Activated CD4-positive, CD25-positive, alpha-beta regulatory T cell (primary cell): ENCODE measurements at regions not wholly inside any gene's neighbourhood (a gene's known extent, or its start where the extent isn't known, plus 50 kb on each side); places are given as distances from the start of the nearest gene placed in this dataset.

Experiments
- DNase-seq, 4 experiments: peaks; one replicate each; lab custom pipeline; 2025; lab: John Stamatoyannopoulos, UW

DNA sequence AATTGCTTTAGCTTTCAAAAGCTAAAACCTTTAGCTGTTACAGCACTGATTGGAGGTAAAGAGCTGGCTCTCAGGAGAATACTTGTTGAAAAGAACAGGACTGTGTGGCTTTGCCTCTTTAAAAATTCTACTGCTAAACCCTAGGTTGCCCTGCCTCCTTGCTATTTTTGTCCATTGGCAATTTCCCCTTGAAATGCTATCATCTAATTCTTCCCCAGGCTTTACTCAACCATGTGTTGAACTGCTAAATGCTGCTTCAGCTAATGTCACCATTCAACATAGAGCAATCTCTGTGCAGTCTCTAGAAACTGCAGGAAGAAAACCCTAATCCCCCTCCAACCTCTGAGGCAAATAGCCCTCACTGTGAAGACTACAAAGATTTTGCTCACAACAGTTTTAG, 203.7 kb upstream of the ARX start:
- DNase-seq, result no peak

DNA sequence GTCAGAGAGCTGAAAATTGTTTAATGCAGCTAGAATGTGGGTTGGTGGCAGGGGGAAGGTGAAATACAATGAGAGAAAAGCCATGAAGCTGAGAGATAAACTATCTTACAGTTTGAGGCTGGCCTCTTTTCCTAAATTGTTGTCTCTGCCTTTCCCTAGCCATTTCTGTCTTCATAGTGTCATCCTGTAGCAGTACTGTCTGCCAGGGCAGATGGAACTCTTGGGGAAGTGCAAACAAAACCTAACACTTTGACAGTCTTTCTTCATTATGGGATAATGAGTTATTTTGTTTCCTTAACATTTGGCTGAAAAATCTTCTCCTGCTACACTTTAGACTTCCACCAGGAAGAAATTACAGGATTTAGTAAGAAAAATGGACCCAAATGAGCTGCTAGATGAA, 197.8 kb upstream of the ARX start:
- DNase-seq, result no peak

DNA sequence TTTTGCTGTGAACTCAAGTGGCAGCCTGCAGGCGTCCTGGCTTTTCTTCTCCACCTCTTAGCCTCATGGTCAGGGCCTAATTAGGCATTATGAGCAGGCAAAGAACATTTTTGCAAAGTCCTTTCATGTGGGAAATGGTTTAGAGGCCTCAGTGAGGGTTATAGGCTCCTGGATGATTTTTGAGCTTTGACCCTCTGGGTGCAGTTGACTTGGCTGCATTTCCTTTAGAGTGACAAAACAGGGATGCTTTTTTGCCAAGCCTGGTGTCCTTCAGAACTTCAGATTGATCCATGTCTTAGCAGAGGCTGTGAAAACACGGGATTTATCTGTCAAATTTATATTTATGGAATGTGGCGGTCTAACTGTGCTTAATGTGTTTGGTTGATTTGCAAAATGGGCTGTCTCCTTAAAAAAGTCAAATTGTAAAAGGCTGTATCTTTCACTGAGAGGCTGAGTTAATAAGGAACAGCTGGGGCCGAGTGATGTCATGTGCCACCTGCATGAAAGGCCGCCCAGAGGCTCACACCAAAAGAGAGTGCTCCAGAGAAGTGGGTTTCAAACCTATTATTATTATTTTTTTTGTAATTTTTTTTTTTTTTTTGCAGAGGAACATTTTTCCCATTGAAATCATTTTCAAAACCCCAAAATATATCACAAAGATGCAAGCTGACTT, 192.2 kb upstream of the ARX start:
- DNase-seq, result no peak

DNA sequence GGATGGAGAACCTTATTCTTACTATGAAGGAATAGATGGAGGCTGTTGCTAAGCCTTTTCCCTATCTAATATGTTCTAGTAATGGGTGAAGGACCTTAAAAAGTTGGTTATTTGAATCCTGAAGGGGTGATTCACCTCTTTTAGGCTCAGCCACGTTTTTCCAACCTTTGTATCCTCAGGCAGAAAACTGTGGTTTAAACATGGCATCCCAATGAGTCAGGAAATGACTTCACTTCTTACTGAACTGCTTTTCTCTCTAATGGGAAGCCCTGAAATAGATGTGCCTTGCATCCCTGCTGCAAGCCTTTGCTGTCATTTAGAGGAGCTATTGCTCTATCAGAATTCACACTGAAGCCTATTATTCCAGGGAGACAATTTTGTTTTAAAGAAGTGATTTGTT, 191.0 kb upstream of the ARX start:
- no peak for DNase-seq

DNA sequence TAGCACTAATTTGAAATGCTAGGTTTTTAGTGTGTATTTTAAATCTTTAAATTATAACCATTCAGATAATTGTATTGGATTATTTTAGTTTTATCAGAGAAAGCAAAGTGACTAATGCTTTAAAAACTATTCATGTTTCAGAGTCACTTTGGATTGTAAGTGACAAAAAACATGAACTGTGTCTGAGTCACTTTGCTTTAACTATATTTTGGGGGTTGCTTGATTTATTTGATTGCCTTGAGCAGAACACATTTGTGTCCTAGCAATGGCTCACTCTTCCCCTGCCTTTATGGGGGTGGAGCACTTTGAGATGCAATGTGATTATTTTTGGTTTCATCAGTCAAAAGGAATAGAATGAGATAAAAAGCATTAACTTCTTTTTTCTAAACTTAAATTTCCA, 188.4 kb upstream of the ARX start:
- DNase-seq, result no peak

DNA sequence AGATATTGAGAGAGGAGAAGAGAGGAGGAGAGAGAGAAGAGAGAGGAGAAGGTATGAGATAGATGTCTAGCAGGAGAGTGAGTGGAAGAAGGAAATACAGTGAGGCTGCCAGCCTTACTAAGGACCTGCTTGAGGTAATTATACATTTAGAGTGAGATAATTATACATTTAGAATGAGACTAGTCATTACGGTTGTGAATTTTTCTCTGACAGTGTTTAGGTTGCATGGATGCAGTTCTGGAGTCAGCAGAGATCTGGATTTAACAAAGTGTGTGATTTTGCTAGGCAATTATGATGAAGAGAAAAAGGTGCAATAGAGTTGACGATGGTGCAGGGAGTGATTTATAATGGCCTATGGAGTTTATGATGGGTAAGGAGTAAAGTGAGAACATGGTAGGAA, 187.1 kb upstream of the ARX start:
- no peak for DNase-seq

DNA sequence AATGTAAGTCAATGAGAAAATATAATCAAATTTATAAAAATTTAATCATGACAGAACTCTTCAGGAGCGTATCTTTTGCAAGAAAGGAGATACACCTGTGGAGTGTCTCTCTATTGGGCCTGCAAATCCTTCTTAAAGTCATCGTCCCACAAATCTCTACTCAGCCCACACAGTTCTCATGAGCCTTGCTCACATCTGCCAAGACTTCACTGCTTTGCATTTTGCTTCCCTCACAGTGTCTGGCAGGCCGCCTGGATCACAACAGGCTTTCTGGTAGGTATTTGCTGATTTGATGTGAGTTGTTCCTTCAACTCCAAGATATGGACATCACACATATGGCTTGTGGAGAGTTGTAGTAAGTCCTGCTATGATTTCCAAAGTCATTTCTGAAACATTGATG, 183.1 kb upstream of the ARX start:
- DNase-seq, result no peak

DNA sequence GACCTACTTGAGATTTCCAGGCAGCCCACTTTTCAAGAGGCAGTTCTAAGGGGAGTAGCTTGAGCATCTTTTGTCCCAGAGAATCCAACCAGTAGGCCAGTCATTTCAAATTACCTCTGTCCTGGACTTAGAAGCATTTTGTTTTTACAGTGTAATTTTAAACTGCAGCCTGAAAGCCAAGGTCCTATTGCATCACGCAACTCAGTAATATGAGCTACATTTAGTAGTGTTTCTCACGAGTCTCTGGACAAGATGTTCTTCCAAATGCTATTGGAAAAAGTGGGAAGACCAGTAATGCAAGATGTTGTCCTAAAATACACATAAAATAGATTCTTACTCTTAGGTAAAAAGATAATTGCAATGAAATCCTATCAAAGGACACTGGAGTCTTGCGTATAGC, 182.5 kb upstream of the ARX start:
- DNase-seq, result no peak

DNA sequence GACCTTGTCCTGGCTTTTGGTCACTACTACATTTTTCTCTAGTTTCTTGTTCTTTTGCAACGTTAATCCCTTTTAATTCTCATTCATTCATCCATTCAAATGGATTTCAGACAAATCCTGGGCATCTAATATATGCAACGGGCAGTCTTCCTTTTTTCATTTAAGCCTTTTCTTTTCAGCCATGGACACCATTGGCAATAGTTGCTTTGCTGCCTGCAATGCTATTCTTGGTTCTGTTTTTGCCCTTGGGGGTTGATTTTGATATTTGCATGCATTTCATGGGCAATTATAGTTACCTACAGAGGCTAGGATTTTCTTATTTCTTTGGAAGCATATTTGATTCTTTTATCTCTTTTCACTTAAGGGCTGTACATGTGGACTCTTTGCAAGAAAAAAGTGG, 180.5 kb upstream of the ARX start:
- DNase-seq, result no peak

DNA sequence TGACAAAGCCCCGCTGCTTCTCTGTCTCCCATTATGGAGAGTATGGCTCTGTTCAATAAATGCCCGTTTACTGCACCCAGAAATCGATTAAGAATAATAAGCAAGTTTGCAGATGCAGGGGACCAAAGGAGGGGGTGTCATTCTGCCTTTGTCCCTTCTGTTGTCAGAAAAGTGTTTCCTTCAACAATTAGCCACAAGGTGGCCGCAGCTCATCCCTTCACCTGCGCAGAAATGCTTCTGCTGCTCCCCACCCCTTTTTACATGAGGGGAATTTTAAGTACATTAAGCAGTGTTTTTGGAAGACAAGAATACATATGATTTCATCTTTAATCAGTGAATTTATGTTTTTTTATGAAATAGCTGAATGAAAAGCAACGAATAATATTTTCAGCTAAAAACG, 175.6 kb upstream of the ARX start:
- DNase-seq, result no peak

DNA sequence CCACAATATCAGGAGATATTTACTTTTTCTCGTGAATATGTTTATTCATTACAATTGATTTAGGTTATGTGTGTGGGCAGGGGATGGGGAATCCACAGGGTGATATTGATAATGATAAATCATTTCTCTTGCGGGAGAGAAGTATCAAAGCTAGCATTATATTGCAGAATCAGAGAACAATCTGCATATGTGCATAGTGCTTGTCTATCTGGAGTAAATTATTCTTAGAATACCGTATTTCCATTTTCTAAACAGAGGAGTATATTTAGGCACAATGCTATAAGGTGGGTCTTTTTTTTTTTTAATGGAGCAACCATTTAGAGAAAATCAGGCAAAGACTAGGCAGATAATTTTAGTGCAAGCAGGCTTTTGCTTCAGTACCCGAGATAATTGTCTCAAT, 166.0 kb upstream of the ARX start:
- no peak for DNase-seq

DNA sequence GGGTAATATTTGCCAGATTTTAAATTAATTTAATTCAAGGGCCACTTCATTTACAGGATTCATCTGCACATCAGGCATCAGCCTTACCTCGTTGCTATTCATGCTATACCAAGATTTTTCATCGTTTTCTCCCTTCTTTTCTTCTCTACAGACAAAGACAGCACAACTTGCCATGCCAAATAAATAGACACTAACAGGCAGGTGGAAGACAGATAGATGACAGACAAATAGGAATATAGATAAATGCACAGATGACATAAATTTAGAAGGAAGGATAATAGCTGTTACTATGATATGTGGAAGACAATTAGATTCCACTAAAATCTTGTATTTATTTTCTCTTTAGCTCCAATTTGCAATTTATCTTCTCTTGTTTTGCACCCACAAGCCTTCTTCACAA, 164.5 kb upstream of the ARX start:
- DNase-seq, result no peak

DNA sequence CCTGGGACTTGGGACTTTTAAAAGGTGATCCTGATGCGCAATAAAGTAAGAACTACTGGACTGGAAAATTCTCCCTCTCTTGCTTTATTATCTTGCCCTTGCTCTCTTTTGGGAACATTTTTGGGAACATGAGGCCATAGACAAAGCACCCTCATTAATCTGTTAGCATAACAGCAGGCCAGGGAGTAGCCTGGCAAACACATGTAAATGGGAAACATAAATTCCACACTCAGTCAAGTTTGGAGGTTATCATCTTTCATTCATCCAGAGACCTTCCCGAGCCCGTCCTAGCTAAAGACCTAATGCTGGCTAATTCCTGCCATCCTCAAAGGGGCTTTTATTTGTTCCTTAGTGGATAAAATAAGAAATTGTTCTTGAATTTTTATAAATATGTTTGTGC, 162.8 kb upstream of the ARX start:
- no peak for DNase-seq

DNA sequence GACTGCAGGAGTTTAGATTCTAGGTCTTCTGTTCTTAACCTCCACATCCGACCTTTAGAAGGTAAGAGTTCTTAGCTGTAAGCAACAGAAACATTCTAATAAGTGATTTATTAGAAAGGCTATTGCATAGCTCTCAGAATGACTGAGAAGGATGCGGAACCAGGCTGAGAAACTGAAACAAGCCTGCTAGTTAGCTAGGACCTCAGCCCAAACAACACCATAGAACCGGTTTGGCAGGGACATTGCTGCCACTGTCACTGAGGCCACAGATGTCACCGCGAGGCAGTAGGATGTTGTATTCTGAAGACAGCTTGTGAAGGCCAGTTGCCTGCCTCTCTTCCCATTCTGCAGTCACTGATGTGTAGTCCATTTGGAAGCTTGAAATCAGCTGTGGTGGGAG, 160.0 kb upstream of the ARX start:
- DNase-seq, result no peak

DNA sequence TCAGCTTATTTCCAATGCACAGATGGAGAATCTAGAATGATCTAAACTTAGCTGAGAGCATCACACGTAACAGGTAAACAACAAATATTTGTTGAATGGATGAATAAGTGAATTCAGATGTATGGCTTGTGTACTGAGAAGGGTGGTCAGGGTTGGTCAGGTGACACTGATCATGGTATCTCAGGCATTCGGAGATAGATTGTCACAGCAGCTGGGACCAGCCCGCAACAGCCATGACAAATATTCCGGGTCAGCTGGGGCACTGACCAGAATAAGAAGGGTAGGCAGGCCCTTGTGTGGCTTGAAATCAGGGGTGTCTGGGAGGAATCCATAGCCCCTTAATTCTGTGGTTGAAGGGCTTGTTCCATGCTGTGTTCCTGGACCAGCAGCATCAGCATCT, 159.4 kb upstream of the ARX start:
- no peak for DNase-seq

DNA sequence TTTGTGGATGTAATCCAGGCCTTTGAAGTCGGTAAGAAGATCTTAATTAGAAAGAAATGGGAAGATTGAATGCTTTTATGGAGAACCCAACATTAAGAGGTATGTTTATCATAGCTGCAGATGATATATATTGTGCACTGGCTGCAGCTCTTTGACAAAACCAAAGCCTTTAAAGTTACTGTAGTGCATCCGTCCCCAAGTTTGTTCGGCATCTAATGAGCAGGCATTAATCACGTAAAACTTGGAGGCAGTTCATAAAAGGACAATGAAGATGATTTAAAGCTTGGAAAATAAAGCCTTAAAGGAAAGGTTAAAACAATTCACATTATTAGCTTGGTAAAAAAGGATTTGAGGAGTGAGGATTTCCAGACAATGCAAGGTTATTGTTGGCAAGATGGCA, 150.8 kb upstream of the ARX start:
- DNase-seq, result no peak

DNA sequence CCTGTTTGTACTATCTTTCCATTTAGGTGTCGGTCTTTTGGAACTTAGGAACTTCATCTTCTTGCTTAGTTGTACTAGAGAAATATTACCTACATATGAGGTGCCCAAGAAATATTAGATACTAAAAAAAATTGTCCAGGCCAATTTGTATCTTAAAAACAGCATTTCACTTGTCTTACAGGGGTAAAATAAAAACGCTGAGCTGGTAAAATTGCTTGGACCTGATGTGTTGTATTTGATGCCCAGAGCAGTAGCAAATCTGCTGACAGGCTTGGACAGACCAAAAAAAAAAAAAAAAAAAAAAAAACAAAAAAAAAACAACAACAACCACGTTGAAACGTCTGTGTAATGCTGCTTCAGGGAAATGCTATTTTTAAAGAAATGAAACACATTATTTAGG, 150.4 kb upstream of the ARX start:
- no peak for DNase-seq

DNA sequence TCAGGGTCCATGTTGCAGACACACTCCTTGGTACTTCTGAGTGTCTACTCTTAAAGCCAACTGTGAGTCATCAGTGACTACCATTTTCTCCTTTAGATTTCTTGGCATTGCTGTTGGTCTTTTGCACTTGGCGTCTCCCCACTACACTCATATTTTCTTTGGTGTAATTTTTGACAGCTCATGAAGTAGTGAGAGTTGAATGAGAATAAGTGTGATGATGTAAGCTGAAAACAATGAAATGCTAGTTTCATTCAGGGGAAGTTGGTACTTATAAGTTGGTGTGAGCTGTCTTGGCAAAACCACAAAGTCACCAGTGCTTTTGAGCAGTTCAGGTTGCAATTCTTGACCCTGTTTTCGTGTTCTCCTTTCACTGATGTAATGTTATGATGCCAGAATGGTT, 142.9 kb upstream of the ARX start:
- DNase-seq, result no peak

DNA sequence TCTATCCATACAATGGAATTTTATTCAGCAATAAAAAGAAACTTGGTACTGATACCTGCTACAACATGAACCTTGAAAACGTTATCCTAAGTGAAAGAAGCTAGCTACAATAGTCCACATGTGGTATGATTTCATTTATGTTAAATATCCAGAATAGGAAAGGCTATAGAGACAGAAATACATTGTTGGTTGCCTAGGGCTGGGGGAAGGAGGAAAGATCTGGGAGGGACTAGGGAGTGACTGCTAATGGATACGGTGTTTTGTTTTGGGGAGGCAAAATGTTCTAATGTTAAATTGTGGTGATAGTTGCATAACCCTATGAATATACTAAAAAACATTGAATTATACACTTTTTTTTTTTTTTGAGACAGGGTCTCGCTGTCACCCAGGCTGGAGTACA, 141.1 kb upstream of the ARX start:
- no peak for DNase-seq

DNA sequence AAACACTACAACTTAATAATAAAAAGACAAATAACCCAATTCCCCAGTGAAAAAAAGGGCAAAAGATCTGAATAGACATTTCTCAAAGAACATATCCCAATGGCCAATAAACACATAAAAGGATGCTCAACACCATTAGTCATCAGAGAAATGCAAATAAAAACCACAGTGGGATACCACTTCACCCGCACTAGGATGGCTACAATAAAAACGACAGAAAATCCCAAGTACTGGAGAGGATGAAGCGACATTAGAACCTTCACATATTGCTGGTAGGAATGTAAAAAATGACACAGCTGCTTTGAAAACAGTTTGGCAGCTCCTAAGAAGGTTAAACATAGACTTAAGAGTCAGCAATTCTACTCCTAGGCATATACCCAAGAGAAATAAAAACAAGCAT, 140.6 kb upstream of the ARX start:
- no peak for DNase-seq

DNA sequence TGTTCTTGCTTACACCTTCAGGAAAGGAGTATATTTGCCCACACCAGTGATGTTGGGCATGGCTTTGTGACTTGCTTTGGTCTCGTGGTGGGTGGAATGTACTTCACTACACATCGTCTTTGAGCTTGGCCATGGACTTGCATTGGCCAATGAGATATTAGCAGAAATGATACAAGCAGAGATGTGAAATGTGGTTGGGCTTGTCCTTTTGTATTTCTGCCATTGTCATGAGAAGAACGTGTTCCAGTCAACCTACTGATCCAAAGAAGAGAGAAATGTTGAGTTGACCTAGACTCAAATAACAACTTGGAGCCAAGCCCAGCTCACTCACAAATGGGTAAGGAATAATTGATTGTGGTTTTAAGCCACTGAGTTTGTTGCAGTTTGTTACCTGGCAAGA, 138.4 kb upstream of the ARX start:
- no peak for DNase-seq

DNA sequence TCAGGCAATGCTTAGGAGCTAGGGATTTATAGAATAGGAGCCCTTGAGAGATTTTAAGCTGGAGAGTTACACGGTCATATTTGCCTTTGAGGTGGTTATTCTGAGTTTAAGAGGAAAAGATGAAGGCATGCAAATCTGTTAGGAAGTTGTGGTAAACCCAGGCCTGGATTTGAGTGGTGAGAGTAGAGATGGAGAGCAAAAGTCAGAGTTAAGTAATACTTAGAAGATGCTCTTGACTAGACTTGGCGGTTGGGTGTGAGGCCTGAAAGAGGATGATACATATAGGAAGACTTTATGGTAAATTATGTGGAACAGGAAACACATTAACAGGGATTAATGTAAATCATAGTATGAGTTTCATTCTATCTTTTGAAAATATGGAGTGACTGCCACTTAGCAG, 136.0 kb upstream of the ARX start:
- no peak for DNase-seq

DNA sequence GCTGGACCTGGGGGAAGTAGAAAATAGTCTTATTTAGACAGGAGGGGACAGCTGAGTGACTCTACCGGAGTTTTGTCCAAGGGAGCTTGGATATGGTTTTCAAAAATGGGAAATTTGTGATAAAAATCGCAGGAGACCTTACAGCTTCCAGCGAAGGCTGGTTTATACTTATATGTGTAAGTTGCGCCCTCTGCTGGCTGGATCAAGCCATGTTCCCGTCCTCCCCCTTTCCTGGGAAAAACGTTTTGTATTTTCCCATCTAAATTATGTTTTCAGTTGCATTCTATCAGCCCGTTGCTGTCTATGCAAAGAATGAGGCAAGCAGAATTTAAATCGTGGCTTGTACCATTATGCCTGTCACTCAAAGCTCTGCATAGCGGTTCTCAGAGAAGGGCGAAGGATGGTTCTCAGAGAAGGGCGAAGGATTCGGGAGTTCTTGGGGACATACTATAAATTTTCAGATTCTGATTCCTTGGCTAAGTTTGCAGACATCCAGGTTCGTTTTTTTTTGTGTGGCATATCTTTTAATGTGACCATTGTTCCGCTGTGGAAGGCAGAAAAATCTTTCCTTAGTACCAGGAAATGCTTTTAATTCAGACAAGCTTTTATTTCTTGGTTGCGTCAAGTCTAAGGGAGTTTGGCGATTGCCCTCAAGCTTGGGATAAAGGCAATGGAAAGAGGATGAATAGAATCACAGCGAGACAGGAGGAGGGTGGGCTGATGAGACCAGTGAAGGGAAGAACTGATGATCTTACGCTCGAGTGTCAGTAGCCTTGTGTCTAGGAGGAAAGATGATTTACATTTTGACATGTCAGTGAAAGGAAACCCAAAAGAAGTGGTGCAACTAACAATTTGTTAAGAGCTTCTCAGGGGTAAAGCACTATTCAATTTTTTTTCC, 128.5 kb upstream of the ARX start:
- DNase-seq, result peak in 3 of 4 experiments; percentile 0 to 11 (median 3)

DNA sequence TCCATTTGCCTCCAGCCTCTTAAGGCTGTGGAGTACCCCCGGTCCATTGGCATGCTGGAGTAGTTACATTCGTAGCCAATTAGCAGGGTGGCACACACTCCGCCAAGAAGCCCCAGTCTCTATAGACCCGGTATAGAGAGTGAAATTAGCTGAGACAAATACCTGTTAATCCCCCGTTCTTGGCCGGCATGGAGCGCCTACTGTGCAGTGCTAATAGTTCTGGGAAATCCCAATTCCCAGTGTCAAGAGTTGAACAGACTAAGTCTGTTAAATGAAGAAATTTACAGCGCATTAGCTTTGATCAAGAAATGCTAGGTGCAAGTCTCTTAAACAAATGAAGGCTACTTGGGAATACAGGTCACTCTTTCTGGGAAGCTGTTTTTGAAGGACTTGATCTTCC, 127.8 kb upstream of the ARX start:
- DNase-seq, result no peak
